ENCODE measurements at regions not wholly inside any gene's neighbourhood (a gene's known extent, or its start where the extent isn't known, plus 50 kb on each side); places are given as distances from the start of the nearest gene placed in this dataset.

GRCh38 chr16:5347561-5347960, 250.0 kb upstream of the EEF2KMT start:
- TF ChIP-seq, protein P1, sequence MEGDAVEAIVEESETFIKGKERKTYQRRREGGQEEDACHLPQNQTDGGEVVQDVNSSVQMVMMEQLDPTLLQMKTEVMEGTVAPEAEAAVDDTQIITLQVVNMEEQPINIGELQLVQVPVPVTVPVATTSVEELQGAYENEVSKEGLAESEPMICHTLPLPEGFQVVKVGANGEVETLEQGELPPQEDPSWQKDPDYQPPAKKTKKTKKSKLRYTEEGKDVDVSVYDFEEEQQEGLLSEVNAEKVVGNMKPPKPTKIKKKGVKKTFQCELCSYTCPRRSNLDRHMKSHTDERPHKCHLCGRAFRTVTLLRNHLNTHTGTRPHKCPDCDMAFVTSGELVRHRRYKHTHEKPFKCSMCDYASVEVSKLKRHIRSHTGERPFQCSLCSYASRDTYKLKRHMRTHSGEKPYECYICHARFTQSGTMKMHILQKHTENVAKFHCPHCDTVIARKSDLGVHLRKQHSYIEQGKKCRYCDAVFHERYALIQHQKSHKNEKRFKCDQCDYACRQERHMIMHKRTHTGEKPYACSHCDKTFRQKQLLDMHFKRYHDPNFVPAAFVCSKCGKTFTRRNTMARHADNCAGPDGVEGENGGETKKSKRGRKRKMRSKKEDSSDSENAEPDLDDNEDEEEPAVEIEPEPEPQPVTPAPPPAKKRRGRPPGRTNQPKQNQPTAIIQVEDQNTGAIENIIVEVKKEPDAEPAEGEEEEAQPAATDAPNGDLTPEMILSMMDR (conservative IDR thresholded peaks at IDR 0.05; ENCODE audit: low read depth in 2 of 2) = no peak
- TF ChIP-seq EZH2 (IDR thresholded peaks at IDR 0.05; ENCODE audit: low read depth, unreplicated experiment) = no peak
